OCI-LY1 (cell line): ENCODE measurements at regions not wholly inside any gene's neighbourhood (a gene's known extent, or its start where the extent isn't known, plus 50 kb on each side); places are given as distances from the start of the nearest gene placed in this dataset.

ENCODE experiments used
- H2AFZ ChIP-seq: fragments of 200-600 bp; sonication (generic), shearing (Covaris generic); 2 replicates; pipeline ENCODE4 v1.6.0; 2014; ENCODE audit warnings: antibody characterized with exemption, mild to moderate bottlenecking, low read length
- H3F3A ChIP-seq: fragments of 200-600 bp; sonication (generic), shearing (Covaris generic); 2 replicates; pipeline ENCODE4 v1.6.0; 2014; ENCODE audit warnings: mild to moderate bottlenecking, antibody characterized with exemption, low read length, moderate library complexity; ENCODE audit not compliant: insufficient read depth
- H3K27ac ChIP-seq: fragments of 200-600 bp; sonication (generic); 2 replicates; pipeline ENCODE4 v1.5.1; 2014; ENCODE audit warnings: low read length, mixed run types, mild to moderate bottlenecking, low read depth; ENCODE audit not compliant: poor library complexity, severe bottlenecking
- H3K27me3 ChIP-seq: fragments of 200-600 bp; sonication (generic); 2 replicates; pipeline ENCODE4 v1.6.0; 2014; ENCODE audit warnings: antibody characterized with exemption, mild to moderate bottlenecking, low read length, moderate library complexity; ENCODE audit not compliant: insufficient read depth
- H3K36me3 ChIP-seq: fragments of 200-600 bp; sonication (generic); 2 replicates; pipeline ENCODE4 v1.6.1; 2014; ENCODE audit warnings: mild to moderate bottlenecking, antibody characterized with exemption, low read length, moderate library complexity, mixed read lengths; ENCODE audit not compliant: insufficient read depth
- H3K4me1 ChIP-seq: fragments of 200-600 bp; sonication (generic); 2 replicates; pipeline ENCODE4 v1.5.1; 2014; ENCODE audit warnings: mild to moderate bottlenecking, low read length, moderate library complexity; ENCODE audit not compliant: insufficient read depth, severe bottlenecking
- H3K4me2 ChIP-seq: fragments of 200-600 bp; sonication (generic), shearing (Covaris generic); 2 replicates; pipeline ENCODE4 v1.6.1; 2014; ENCODE audit warnings: low read length
- H3K4me3 ChIP-seq: fragments of 200-600 bp; sonication (generic); 2 replicates; pipeline ENCODE4 v1.5.1; 2014; ENCODE audit warnings: low read length, low read depth, mild to moderate bottlenecking, mixed read lengths; ENCODE audit not compliant: poor library complexity, severe bottlenecking
- H3K79me2 ChIP-seq: fragments of 200-600 bp; shearing (Covaris generic); 2 replicates; pipeline ENCODE4 v1.6.1; 2016; ENCODE audit warnings: mixed run types, low read length, mixed read lengths; ENCODE audit not compliant: insufficient read depth
- H3K9ac ChIP-seq: fragments of 200-600 bp; sonication (generic), shearing (Covaris generic); 2 replicates; pipeline ENCODE4 v1.6.1; 2014; ENCODE audit warnings: mild to moderate bottlenecking, low read length, mixed read lengths
- H3K9me2 ChIP-seq: fragments of 200-600 bp; sonication (generic), shearing (Covaris generic); 2 replicates; pipeline ENCODE4 v1.6.1; 2014; ENCODE audit warnings: low read depth, mild to moderate bottlenecking, low read length, mixed read lengths
- H3K9me3 ChIP-seq: fragments of 200-600 bp; shearing (Covaris generic); 2 replicates; pipeline ENCODE4 v1.6.1; 2014; ENCODE audit warnings: low read length, mixed read lengths
- H4K20me1 ChIP-seq: fragments of 200-600 bp; sonication (generic), shearing (Covaris generic); 2 replicates; pipeline ENCODE4 v1.6.0; 2016; ENCODE audit warnings: mild to moderate bottlenecking, low read length; ENCODE audit not compliant: insufficient read depth
- CTCF ChIP-seq: fragments of 200-600 bp; sonication (generic), shearing (Covaris generic); IDR thresholded peaks from 2 replicates; pipeline ENCODE4 v1.5.1; 2017; ENCODE audit warnings: mild to moderate bottlenecking, antibody characterized with exemption, low read length, moderate library complexity, mixed read lengths
- EZH2 ChIP-seq: fragments of 200-600 bp; sonication (generic), shearing (Covaris generic); IDR thresholded peaks from 2 replicates; pipeline ENCODE4 v1.8.0; 2017; ENCODE audit warnings: borderline replicate concordance, mixed run types, mild to moderate bottlenecking, antibody characterized with exemption, low read length, moderate library complexity, mixed read lengths

GRCh38 chr12:75853626-75854025, 177.9 kb downstream of the PHLDA1 start:
- TF ChIP-seq CTCF = no peak
- TF ChIP-seq EZH2 = no peak
- H3K36me3 ChIP-seq = no peaks in the 10 kb centered on the region
- H3K27me3 ChIP-seq = no peaks in the 10 kb centered on the region
- H3K4me2 ChIP-seq = no peak overlapping the region
- no peaks in the 10 kb centered on the region for H3F3A ChIP-seq
- no peaks in the 10 kb centered on the region for H3K79me2 ChIP-seq
- no peak overlapping the region for H3K27ac ChIP-seq
- no peaks in the 10 kb centered on the region for H3K9me2 ChIP-seq
- no peak overlapping the region for H3K4me3 ChIP-seq
- H2AFZ ChIP-seq = no peak overlapping the region
- no peak overlapping the region for H3K9ac ChIP-seq
- H4K20me1 ChIP-seq = no peaks in the 10 kb centered on the region
- no peaks in the 10 kb centered on the region for H3K9me3 ChIP-seq
- H3K4me1 ChIP-seq = no peaks in the 10 kb centered on the region

DNA sequence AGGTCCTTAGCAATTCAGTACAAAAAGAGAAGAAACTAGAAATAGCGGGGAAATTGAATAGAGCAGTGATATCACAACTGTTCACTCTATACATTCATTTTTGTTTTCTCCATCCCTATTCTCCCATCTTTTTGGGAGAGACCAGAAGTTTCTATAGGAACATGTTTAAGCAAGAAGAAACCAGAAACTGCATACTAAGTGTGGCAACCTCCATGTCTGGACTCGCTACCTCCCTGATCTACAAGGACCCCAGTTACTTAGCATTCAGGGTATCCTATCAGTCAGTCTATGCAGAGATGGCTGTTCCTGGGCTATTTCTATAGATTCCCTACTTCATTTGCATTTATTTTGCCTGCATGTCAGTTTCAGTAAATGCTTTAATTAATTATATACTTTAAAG, 178.6 kb downstream of the PHLDA1 start:
- Histone ChIP-seq H3K9ac (no peak overlapping the region), H3K4me1 (no peaks in the 10 kb centered on the region)

GRCh38 chr12:75852143-75852542, 179.4 kb downstream of the PHLDA1 start:
- H3K4me2 ChIP-seq = no peak overlapping the region
- no peak for TF ChIP-seq CTCF

More for the DNA sequence above, 178.6 kb downstream of the PHLDA1 start:
- Histone ChIP-seq H3K27ac (no peak overlapping the region), H2AFZ (no peak overlapping the region), H3K36me3 (no peaks in the 10 kb centered on the region), H3K79me2 (no peaks in the 10 kb centered on the region), H3K4me3 (no peak overlapping the region), H3K4me2 (no peak overlapping the region), H3F3A (no peaks in the 10 kb centered on the region), H3K9me2 (no peaks in the 10 kb centered on the region), H4K20me1 (no peaks in the 10 kb centered on the region), H3K27me3 (no peaks in the 10 kb centered on the region), H3K9me3 (no peaks in the 10 kb centered on the region)
- no peak for TF ChIP-seq EZH2
- TF ChIP-seq CTCF = no peak

More at GRCh38 chr12:75852143-75852542, 179.4 kb downstream of the PHLDA1 start:
- no peaks in the 10 kb centered on the region for H3K4me1 ChIP-seq
- no peak overlapping the region for H3K27ac ChIP-seq
- no peak overlapping the region for H3K4me3 ChIP-seq
- H3K36me3 ChIP-seq = no peaks in the 10 kb centered on the region
- no peak overlapping the region for H3K9ac ChIP-seq
- no peak overlapping the region for H2AFZ ChIP-seq
- no peaks in the 10 kb centered on the region for H4K20me1 ChIP-seq
- no peaks in the 10 kb centered on the region for H3F3A ChIP-seq
- no peaks in the 10 kb centered on the region for H3K79me2 ChIP-seq
- H3K27me3 ChIP-seq = no peaks in the 10 kb centered on the region
- no peaks in the 10 kb centered on the region for H3K9me3 ChIP-seq
- H3K9me2 ChIP-seq = no peaks in the 10 kb centered on the region
